Lower leg skin (tissue), 4 donors: ENCODE measurements at regions not wholly inside any gene's neighbourhood (a gene's known extent, or its start where the extent isn't known, plus 50 kb on each side); places are given as distances from the start of the nearest gene placed in this dataset.

Source experiments
- DNase-seq, 2 donors: peaks; one replicate each; pipeline ENCODE4 v3.0.0-alpha.2; 2019; ENCODE audit warnings: low spot score in 2 of 2
- H3K4me3 ChIP-seq: fragments of 200-600 bp; sonication (generic); 2 replicates; pipeline ENCODE4 v1.5.1; 2017; ENCODE audit warnings: mild to moderate bottlenecking, low read depth; ENCODE audit not compliant: poor library complexity, severe bottlenecking
- POLR2A ChIP-seq, 2 donors: fragments of 450-650 bp; IDR thresholded peaks; one replicate each; pipeline ENCODE4 v1.6.1; 2016 to 2017; ENCODE audit warnings: antibody characterized with exemption in 2 of 2, mild to moderate bottlenecking in 1 of 2, moderate library complexity in 1 of 2
- WGBS, 2 donors: methylation state at CpG; one replicate each; pipeline ENCODE4 v1.1.5; 2018; 5-methylcytosine and 5-hydroxymethylcytosine counted together
- intact Hi-C: fragments of 100-400 bp; cut with DNase I; formaldehyde crosslinking; loops from one replicate; pipeline ENCODE4 v1.15.0; 2023; ENCODE audit warnings: low total_unique reads
- TF ChIP-seq, protein P1 (sequence below), 3 donors: fragments of 450-650 bp; IDR thresholded peaks; one replicate each; pipeline ENCODE4 v1.5.1; 2016; ENCODE audit warnings: antibody characterized with exemption in 3 of 3, mild to moderate bottlenecking in 3 of 3, moderate library complexity in 2 of 3

DNA sequence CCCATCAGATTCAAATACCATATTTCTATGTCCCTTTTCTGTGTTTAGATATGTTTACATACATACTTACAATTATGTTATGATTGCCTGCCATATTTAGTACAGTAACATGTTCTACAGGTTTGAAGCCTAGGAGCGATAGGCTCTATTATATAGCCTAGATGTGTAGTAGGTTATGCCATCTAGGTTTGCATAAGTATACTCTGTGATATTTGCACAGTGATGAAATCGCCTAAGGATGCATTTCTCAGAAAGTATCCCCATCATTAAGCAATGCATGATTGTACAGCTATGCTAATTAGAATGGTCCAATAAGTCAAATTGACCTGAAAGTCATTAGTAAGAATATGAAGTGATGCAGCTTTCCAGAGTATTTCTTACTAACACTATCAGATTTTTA is 1171.7 kb upstream of the LRRTM3 start:
- WGBS, 2 donors = 52 to 53% methylated on average over 2 of the region's 2 CpGs
- DNase-seq = no peak
- intact Hi-C loops = loop anchor here (5.0 kb wide), 1 partner anchor 473 kb away; no protein-coding TSS in a partner anchor
- H3K4me3 ChIP-seq = no peak overlapping the region
- TF ChIP-seq POLR2A (IDR thresholded peaks at IDR 0.05) = no peak
- TF ChIP-seq, protein P1, sequence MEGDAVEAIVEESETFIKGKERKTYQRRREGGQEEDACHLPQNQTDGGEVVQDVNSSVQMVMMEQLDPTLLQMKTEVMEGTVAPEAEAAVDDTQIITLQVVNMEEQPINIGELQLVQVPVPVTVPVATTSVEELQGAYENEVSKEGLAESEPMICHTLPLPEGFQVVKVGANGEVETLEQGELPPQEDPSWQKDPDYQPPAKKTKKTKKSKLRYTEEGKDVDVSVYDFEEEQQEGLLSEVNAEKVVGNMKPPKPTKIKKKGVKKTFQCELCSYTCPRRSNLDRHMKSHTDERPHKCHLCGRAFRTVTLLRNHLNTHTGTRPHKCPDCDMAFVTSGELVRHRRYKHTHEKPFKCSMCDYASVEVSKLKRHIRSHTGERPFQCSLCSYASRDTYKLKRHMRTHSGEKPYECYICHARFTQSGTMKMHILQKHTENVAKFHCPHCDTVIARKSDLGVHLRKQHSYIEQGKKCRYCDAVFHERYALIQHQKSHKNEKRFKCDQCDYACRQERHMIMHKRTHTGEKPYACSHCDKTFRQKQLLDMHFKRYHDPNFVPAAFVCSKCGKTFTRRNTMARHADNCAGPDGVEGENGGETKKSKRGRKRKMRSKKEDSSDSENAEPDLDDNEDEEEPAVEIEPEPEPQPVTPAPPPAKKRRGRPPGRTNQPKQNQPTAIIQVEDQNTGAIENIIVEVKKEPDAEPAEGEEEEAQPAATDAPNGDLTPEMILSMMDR (IDR thresholded peaks at IDR 0.05) = no peak

DNA sequence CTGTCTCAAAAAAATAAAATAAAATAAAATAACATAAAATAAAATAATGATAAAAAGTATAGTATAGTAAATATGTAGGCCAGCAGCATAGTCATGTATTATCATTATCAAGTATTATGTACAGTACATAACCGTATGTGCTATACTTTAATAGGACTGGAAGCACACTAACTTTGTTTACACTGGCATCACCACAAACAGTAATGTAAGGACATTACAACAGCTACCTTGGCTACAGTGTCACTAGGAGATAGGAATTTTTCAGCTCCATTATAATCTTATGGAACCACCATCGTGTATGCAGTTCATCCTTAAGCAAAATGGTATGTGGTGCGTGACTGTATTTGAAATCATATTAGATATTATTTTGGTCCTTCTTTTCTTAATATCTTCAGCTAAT is 1163.5 kb upstream of the LRRTM3 start:
- intact Hi-C loops = no loop called here
- 90 to 96% methylated on average over 3 of the region's 3 CpGs for WGBS, 2 donors
- no peak overlapping the region for H3K4me3 ChIP-seq
- TF ChIP-seq, protein P1 (IDR thresholded peaks at IDR 0.05) = no peak
- no peak for TF ChIP-seq POLR2A (IDR thresholded peaks at IDR 0.05)
- DNase-seq = no peak

DNA sequence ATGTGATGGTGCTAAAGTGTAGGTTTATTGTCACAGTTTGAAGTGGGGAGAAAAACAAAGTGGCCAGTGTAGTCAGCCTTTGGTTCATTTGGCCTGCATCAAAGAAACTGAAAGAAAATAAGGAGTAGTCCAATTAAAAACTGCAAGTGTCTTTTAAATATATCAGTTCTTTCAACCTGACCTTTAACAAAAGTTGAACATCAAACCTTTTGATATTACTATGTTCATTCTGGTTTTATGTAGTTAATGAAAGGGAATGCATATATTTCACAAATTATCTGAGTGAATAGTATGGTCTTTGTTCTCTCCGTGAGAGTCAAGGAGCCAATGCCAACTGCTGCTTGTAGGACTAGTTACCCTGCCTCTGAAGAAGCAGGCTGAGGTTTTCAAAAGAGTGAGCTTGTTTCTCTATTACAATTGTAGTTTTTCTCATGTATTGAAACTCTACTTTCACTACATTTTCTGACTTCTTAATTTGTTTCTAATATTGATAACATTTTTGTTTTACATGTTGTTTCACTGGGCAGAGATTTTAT is 1160.8 kb upstream of the LRRTM3 start:
- no peak for DNase-seq
- intact Hi-C loops = no loop called here
- WGBS, 2 donors = 35 to 55% methylated on average over 1 of the region's 1 CpG

DNA sequence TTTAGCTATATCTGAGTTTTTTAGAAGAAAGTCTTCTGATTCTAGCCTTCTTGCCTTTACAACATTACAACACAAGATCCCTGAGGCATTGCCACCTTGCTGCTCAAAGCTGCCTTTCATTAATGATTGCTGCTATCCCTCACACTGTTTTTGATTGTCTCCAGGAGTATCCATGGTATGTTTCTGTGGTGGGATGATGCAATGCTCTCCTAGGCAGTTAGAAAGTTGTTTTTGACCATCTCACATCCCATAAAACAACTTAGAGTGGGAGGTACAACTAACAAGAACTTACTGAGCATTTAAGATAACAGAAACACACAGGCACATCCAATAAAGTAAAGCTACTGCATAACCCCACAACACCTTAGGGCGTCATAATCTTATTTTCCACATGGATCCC is 1156.0 kb upstream of the LRRTM3 start:
- no peak for DNase-seq
- H3K4me3 ChIP-seq = no peak overlapping the region
- intact Hi-C loops = no loop called here
- 83 to 93% methylated on average over 1 of the region's 1 CpG for WGBS, 2 donors
- TF ChIP-seq, protein P1 (IDR thresholded peaks at IDR 0.05) = no peak
- no peak for TF ChIP-seq POLR2A (IDR thresholded peaks at IDR 0.05)

More for the DNA sequence above, 1160.8 kb upstream of the LRRTM3 start:
- no peak overlapping the region for H3K4me3 ChIP-seq
- TF ChIP-seq, protein P1 (IDR thresholded peaks at IDR 0.05) = no peak
- TF ChIP-seq POLR2A (IDR thresholded peaks at IDR 0.05) = no peak

DNA sequence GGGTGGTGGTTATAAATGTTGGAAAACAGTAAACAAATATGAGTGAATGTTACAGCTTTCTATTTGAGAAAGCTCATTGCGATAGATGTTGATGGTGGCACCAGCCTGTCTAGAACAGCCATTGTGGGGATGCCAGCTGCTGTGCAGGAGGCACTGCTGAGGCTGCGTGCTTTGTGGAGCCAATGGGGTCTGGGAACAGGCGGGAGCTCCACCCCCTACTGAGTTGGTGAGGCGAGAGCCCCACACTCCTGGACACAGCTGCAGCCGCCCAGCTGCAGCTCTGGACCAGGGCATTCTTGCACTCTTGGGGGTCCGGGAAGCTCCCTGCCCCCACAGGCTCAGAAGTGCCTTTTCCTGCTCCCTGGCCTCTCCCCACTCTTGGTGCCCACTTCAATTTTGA is 1147.1 kb upstream of the LRRTM3 start:
- WGBS, 2 donors = 86 to 93% methylated on average over 2 to 6 of the region's 6 CpGs
- no peak overlapping the region for H3K4me3 ChIP-seq
- no peak for DNase-seq
- intact Hi-C loops = loop anchor here (5.0 kb wide), 1 partner anchor 321 kb away; no protein-coding TSS in a partner anchor
- TF ChIP-seq, protein P1 (IDR thresholded peaks at IDR 0.05) = no peak
- no peak for TF ChIP-seq POLR2A (IDR thresholded peaks at IDR 0.05)

DNA sequence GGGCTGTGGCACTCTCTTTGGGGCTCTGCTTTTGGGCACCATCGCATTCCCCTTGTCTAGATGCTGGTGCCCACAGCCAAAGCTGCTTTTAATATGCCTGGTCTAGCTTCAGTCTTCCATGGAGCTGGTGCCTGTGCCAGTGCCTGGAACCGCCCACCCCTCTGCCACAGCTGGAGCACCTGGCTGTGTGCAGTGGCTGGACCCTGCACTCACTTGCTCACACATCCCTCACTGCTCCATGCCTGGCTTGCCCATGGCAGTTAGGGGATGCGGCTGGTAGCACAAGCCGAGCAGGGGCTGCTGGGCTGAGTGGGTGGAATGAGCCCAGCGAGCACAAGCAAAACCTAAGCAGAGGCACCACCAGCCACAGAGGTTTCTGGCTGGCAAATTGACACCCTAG is 1145.9 kb upstream of the LRRTM3 start:
- intact Hi-C loops = loop anchor here (5.0 kb wide), 1 partner anchor 323 kb away; no protein-coding TSS in a partner anchor
- WGBS, 2 donors = 91 to 97% methylated on average over 5 of the region's 5 CpGs
- TF ChIP-seq POLR2A (IDR thresholded peaks at IDR 0.05) = no peak
- TF ChIP-seq, protein P1 (IDR thresholded peaks at IDR 0.05) = no peak
- no peak for DNase-seq
- H3K4me3 ChIP-seq = no peak overlapping the region
